ENCODE measurements at regions not wholly inside any gene's neighbourhood (a gene's known extent, or its start where the extent isn't known, plus 50 kb on each side); places are given as distances from the start of the nearest gene placed in this dataset.

DNA sequence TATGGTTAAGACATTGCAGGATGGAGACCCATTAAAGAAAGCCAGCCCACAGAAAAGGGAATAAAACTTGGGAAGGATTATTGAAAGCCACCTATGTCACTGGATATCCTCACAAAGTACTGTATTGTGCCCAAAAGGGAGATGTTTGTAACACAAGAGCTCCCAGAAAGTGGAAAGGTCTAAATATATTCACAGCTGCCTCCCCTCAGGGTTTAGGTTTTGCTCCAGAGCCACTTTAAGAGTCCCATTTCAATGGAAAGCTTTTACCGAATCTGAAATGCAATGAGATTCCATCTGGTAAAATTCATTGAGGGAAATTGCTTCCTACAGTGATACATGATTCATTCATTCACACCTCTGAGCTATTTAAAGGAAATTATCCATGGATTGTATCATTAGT, 176.4 kb downstream of the XPNPEP1 start:
- TF ChIP-seq, protein P1, sequence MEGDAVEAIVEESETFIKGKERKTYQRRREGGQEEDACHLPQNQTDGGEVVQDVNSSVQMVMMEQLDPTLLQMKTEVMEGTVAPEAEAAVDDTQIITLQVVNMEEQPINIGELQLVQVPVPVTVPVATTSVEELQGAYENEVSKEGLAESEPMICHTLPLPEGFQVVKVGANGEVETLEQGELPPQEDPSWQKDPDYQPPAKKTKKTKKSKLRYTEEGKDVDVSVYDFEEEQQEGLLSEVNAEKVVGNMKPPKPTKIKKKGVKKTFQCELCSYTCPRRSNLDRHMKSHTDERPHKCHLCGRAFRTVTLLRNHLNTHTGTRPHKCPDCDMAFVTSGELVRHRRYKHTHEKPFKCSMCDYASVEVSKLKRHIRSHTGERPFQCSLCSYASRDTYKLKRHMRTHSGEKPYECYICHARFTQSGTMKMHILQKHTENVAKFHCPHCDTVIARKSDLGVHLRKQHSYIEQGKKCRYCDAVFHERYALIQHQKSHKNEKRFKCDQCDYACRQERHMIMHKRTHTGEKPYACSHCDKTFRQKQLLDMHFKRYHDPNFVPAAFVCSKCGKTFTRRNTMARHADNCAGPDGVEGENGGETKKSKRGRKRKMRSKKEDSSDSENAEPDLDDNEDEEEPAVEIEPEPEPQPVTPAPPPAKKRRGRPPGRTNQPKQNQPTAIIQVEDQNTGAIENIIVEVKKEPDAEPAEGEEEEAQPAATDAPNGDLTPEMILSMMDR (IDR thresholded peaks at IDR 0.05; ENCODE audit: poor library complexity), result no peak
- TF ChIP-seq EZH2phosphoT487 (IDR thresholded peaks at IDR 0.05; ENCODE audit: low read depth, severe bottlenecking, unreplicated experiment), result no peak
- no peak for TF ChIP-seq EZH2 (IDR thresholded peaks at IDR 0.05; ENCODE audit: borderline replicate concordance)
